SK-N-SH (cell line): ENCODE measurements at regions not wholly inside any gene's neighbourhood (a gene's known extent, or its start where the extent isn't known, plus 50 kb on each side); places are given as distances from the start of the nearest gene placed in this dataset.

Experiments used
- CTCF ChIA-PET: fragments of 300-600, 350-600 bp; formaldehyde crosslinking; extraction: SDS; loops from one replicate; lab custom pipeline; 2021; lab: Yijun Ruan, JAX
- POLR2A ChIA-PET: fragments of 350-600 bp; sonication (Branson Sonifier 250); formaldehyde crosslinking; extraction: SDS; loops from one replicate; lab custom pipeline; 2020; ENCODE audit warnings: antibody characterized with exemption, inconsistent platforms; lab: Yijun Ruan, JAX
- DNase-seq: peaks from one replicate; pipeline ENCODE4 v3.0.0; 2012
- H2AFZ ChIP-seq: fragments of 200-600 bp; sonication (generic); 2 replicates; pipeline ENCODE4 v1.8.1; 2016; ENCODE audit warnings: antibody characterized with exemption, mild to moderate bottlenecking, low read depth
- H3F3A ChIP-seq: fragments of 200-600 bp; sonication (generic); replicated peaks from 2 replicates; pipeline ENCODE3; 2016; ENCODE audit warnings: antibody characterized with exemption, mild to moderate bottlenecking; ENCODE audit not compliant: insufficient read depth
- H3K27ac ChIP-seq, 2 experiments: fragments of 200-500 bp in 1 of 2; fragments of 200-600 bp in 1 of 2; sonication (Bioruptor generic) in 1 of 2; sonication (generic), shearing (Covaris generic) in 1 of 2; 2 replicates each; pipeline versions ENCODE4 v1.5.1 to v1.6.1; 2014 to 2016; ENCODE audit warnings: low read depth in 2 of 2, inconsistent platforms in 1 of 2, low read length in 1 of 2, mild to moderate bottlenecking in 1 of 2, mixed read lengths in 1 of 2
- H3K27me3 ChIP-seq: fragments of 200-600 bp; sonication (generic), shearing (Covaris generic); 2 replicates; pipeline ENCODE4 v1.6.1; 2016; ENCODE audit warnings: mixed run types; ENCODE audit not compliant: insufficient read depth
- H3K36me3 ChIP-seq, 2 experiments: fragments of 200-500 bp in 1 of 2; fragments of 200-600 bp in 1 of 2; sonication (Bioruptor generic) in 1 of 2; sonication (generic) in 1 of 2; replicated peaks in 1 of 2; 2 replicates each; pipeline versions ENCODE3 to v1.5.1; 2014 to 2016; ENCODE audit warnings: low read length in 1 of 2, mild to moderate bottlenecking in 1 of 2; ENCODE audit not compliant: insufficient read depth in 2 of 2, control insufficient read depth in 1 of 2
- H3K4me1 ChIP-seq, 2 experiments: fragments of 200-500 bp in 1 of 2; fragments of 200-600 bp in 1 of 2; sonication (Bioruptor generic) in 1 of 2; sonication (generic), shearing (Covaris generic) in 1 of 2; 2 replicates each; pipeline versions ENCODE4 v1.5.1 to v1.6.1; 2014 to 2016; ENCODE audit warnings: low read depth in 1 of 2, low read length in 1 of 2, mixed run types in 1 of 2; ENCODE audit not compliant: insufficient read depth in 2 of 2, control insufficient read depth in 1 of 2
- H3K4me2 ChIP-seq: fragments of 200-600 bp; sonication (generic), shearing (Covaris generic); 2 replicates; pipeline ENCODE4 v1.6.1; 2017; ENCODE audit warnings: mixed run types
- H3K4me3 ChIP-seq, 2 experiments: fragments of 200-500 bp in 1 of 2; fragments of 200-600 bp in 1 of 2; sonication (Bioruptor generic) in 1 of 2; sonication (generic), shearing (Covaris generic) in 1 of 2; 2 replicates each; pipeline versions ENCODE4 v1.5.1 to v1.8.1; 2014 to 2016; ENCODE audit warnings: low read depth in 2 of 2, inconsistent platforms in 1 of 2, low read length in 1 of 2, mild to moderate bottlenecking in 1 of 2, mixed read lengths in 1 of 2, moderate library complexity in 1 of 2
- H3K79me2 ChIP-seq: fragments of 200-600 bp; sonication (generic); 2 replicates; pipeline ENCODE4 v1.8.1; 2017; ENCODE audit warnings: mild to moderate bottlenecking; ENCODE audit not compliant: insufficient read depth
- H3K9ac ChIP-seq: fragments of 200-600 bp; sonication (generic); 2 replicates; pipeline ENCODE4 v1.6.1; 2017; ENCODE audit warnings: mixed run types
- H3K9me2 ChIP-seq: fragments of 200-600 bp; sonication (generic); 2 replicates; pipeline ENCODE4 v1.6.1; 2017; ENCODE audit warnings: mixed run types
- H3K9me3 ChIP-seq: fragments of 200-600 bp; sonication (generic); 2 replicates; pipeline ENCODE4 v1.6.1; 2017; ENCODE audit warnings: mixed run types, mild to moderate bottlenecking, moderate library complexity
- H4K20me1 ChIP-seq: fragments of 200-600 bp; sonication (generic); 2 replicates; pipeline ENCODE4 v1.6.1; 2017; ENCODE audit warnings: mild to moderate bottlenecking, mixed run types; ENCODE audit not compliant: insufficient read depth
- CTCF ChIP-seq: fragments of 200-600 bp; sonication (generic); IDR thresholded peaks from 2 replicates; pipeline ENCODE4 v1.6.1; 2017; ENCODE audit warnings: antibody characterized with exemption, mild to moderate bottlenecking, moderate library complexity
- ELF1 ChIP-seq: IDR thresholded peaks from 2 replicates; pipeline ENCODE4 v1.4.0; 2012
- FOSL2 ChIP-seq: IDR thresholded peaks from 2 replicates; pipeline ENCODE4 v1.4.0; 2012; ENCODE audit warnings: low read depth, mild to moderate bottlenecking, moderate library complexity, borderline replicate concordance
- FOXJ3 ChIP-seq: sonication (generic); formaldehyde crosslinking; IDR thresholded peaks from 2 replicates; pipeline ENCODE4 v1.5.1; 2020; ENCODE audit warnings: mild to moderate bottlenecking, missing genetic modification reagents
- FOXM1 ChIP-seq: IDR thresholded peaks from 2 replicates; pipeline ENCODE4 v1.4.0; 2012; ENCODE audit warnings: low read depth, mild to moderate bottlenecking
- GABPA ChIP-seq: IDR thresholded peaks from 2 replicates; pipeline ENCODE4 v1.4.0; 2012; ENCODE audit warnings: low read depth, mild to moderate bottlenecking
- JUND ChIP-seq: IDR thresholded peaks from 2 replicates; pipeline ENCODE4 v1.4.0; 2012
- MEF2A ChIP-seq: IDR thresholded peaks from 2 replicates; pipeline ENCODE4 v1.4.0; 2012; ENCODE audit warnings: low read depth, borderline replicate concordance
- NFIC ChIP-seq: IDR thresholded peaks from 2 replicates; pipeline ENCODE4 v1.4.0; 2012; ENCODE audit warnings: borderline replicate concordance
- RCOR1 ChIP-seq: fragments of 150-350 bp; IDR thresholded peaks from 2 replicates; pipeline ENCODE4 v1.6.1; 2017; ENCODE audit warnings: antibody characterized with exemption, low read length
- REST ChIP-seq: IDR thresholded peaks from 2 replicates; pipeline ENCODE4 v1.6.1; 2012; ENCODE audit warnings: mild to moderate bottlenecking, low read depth, low read length, moderate library complexity
- SMC3 ChIP-seq: IDR thresholded peaks from 2 replicates; pipeline ENCODE4 v1.6.1; 2012; ENCODE audit warnings: low read depth, low read length, improper control_type of control experiment
- YY1 ChIP-seq: IDR thresholded peaks from 2 replicates; pipeline ENCODE4 v1.4.0; 2012; ENCODE audit warnings: low read depth, mild to moderate bottlenecking
- ZBTB33 ChIP-seq: IDR thresholded peaks from 2 replicates; pipeline ENCODE4 v1.4.0; 2012; ENCODE audit warnings: low read depth, borderline replicate concordance
- WGBS: methylation state at CpG from one replicate; pipeline ENCODE4 v1.1.6; 2017; ENCODE audit warnings: low lambda C conversion rate; 5-methylcytosine and 5-hydroxymethylcytosine counted together

- CTCF ChIA-PET = interaction anchor here (0.7 to 4.6 kb wide), 8 partner anchors 13 to 267 kb away, joined by 3 to 39 read pairs (median 4); no protein-coding TSS in a partner anchor
- POLR2A ChIA-PET = no interaction called here
- no peak overlapping the region for H3K4me2 ChIP-seq
Observed at GRCh38 chr2:158903711-158904405, 64.6 kb upstream of the TANC1 start.

GRCh38 chr2:158904627-158905177 is 63.7 kb upstream of the TANC1 start:
- H3K4me1 ChIP-seq = peaks cover 0 to 4% of the 10 kb centered on the region in 2 experiments; a peak in 1 of 4 replicates
- no peak for TF ChIP-seq REST
- TF ChIP-seq CTCF = no peak
- no peak for TF ChIP-seq RCOR1
- no peak for TF ChIP-seq FOXJ3 (CRISPR knock-in tag)
- TF ChIP-seq FOXM1 = no peak
- no peak for TF ChIP-seq ELF1
- no peak for TF ChIP-seq MEF2A
- no peak for TF ChIP-seq ZBTB33
- TF ChIP-seq FOSL2 = no peak
- TF ChIP-seq SMC3 = no peak
- no peak for TF ChIP-seq JUND
- TF ChIP-seq GABPA = no peak
- TF ChIP-seq YY1 = no peak
- TF ChIP-seq NFIC = no peak
- TF ChIP-seq, all 33 proteins: peak for 0
- ChIA-PET CTCF (interaction anchor here (0.7 to 1.7 kb wide), 4 partner anchors 12 to 266 kb away, joined by 3 to 4 read pairs (median 3); no protein-coding TSS in a partner anchor), POLR2A (no interaction called here)
- Histone ChIP-seq H3K9me3 (no peaks in the 10 kb centered on the region), H3K4me3 (no peak overlapping the region), H3K36me3 (no peaks in the 10 kb centered on the region), H3K9ac (no peak overlapping the region), H2AFZ (peak overlapping the region; percentile 64; the same call in 1 of the 2 replicates), H3K27ac (no peak overlapping the region), H4K20me1 (no peaks in the 10 kb centered on the region), H3F3A (no peaks in the 10 kb centered on the region), H3K79me2 (no peaks in the 10 kb centered on the region), H3K9me2 (no peaks in the 10 kb centered on the region), H3K4me2 (no peak overlapping the region), H3K27me3 (no peaks in the 10 kb centered on the region)
- 79% methylated on average over 1 of the region's 1 CpG for WGBS
- no peak for DNase-seq

More at GRCh38 chr2:158903711-158904405, 64.6 kb upstream of the TANC1 start:
- H3K36me3 ChIP-seq = no peaks in the 10 kb centered on the region
- no peak overlapping the region for H2AFZ ChIP-seq
- H3K4me1 ChIP-seq = peaks cover 0 to 4% of the 10 kb centered on the region in 2 experiments; a peak in 1 of 4 replicates
- no peak overlapping the region for H3K4me3 ChIP-seq
- no peaks in the 10 kb centered on the region for H3K9me3 ChIP-seq
- no peak for TF ChIP-seq FOXM1
- H3K9me2 ChIP-seq = no peaks in the 10 kb centered on the region
- H3K27ac ChIP-seq = no peak overlapping the region
- DNase-seq = no peak
- no peaks in the 10 kb centered on the region for H4K20me1 ChIP-seq
- no peaks in the 10 kb centered on the region for H3K27me3 ChIP-seq
- H3K79me2 ChIP-seq = no peaks in the 10 kb centered on the region
- 100% methylated on average over 2 of the region's 2 CpGs for WGBS
- H3K9ac ChIP-seq = no peak overlapping the region
- H3F3A ChIP-seq = no peaks in the 10 kb centered on the region
